GM18870 (cell line): ENCODE measurements at regions not wholly inside any gene's neighbourhood (a gene's known extent, or its start where the extent isn't known, plus 50 kb on each side); places are given as distances from the start of the nearest gene placed in this dataset.
A peak's percentile ranks its signal among the peaks of the same experiment; 100 is the strongest.

Experiments
- ATAC-seq: cut with Tn5 transposase; IDR thresholded peaks from one replicate; pipeline ENCODE4 v1.9.1; 2021; ENCODE audit warnings: moderate library complexity; ENCODE audit not compliant: unreplicated experiment

DNA sequence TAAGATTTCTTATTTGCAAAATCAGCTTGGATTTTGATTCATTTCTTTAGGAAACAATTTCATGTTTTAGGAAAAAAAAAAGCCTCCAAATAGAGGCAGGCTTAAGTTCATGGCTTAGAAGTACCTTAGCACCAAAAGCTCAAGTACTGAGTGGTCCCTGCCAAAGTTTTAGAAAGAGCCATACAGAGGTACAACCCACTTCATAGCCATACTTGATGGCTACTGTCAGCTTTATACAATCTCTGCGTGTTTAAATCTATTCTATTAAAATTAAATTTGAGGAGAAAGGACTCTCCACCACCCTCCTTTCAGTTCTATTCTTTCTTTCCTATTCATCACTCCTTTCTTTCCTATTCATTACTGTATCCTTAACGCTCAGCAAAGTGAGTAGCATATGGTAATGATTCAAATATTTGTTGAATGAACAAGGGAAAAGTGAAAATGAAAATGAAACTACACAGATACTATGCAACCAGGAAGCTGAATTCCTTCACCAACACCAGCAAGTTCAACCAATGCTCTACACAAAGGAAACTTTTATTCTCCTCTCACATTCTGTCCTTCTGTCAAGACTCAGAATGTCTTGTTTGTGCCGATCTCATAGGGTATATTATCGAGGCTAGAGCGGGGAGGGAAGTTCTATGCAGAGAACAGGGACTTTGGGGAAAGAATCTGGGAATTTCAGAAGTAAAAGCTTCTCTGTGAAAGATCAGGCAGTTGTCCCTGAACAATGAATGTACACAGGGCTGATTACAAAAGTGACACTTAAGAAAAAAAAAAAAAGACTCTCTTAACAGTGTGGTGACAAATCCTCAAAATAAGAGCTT is 138.6 kb upstream of the SPEF2 start:
- peak; percentile 81 for ATAC-seq

DNA sequence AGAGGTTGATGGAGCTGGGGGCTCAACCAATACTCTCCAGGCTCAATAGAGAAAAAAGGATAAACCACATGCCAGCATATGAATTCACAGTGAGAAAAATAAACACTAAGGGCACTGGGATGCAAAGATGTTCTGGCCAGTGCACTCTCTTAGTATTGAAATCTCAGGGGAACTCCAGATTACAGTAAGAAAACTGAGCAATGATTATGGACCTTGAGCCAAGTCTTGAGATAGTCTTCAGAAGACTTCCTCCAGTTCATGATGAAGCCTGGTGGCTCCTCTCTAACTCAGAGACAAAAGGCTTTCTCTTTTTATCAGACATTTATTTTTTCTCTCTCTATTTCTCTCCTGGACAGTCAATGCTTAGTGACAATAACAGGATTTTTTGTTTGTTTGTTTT is 139.8 kb upstream of the SPEF2 start:
- no peak for ATAC-seq

DNA sequence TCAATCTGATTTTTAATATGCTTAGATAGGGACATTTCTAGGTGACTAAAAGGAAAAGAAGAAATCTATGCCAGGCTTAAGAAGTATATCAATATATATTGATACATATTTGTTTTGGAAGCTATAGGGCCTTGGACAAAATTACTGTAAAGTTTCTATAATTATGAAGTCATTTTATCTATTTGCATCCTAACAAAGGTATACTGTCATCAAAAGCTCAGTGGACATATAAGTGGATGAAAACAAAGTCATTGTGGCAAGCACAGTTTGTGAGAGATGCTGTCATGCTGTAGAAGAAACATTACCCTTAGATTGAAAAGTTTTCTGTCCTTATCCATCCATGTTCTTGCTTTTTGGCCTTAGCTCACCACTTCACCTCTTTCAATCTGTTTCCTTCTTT is 140.3 kb upstream of the SPEF2 start:
- ATAC-seq = no peak

DNA sequence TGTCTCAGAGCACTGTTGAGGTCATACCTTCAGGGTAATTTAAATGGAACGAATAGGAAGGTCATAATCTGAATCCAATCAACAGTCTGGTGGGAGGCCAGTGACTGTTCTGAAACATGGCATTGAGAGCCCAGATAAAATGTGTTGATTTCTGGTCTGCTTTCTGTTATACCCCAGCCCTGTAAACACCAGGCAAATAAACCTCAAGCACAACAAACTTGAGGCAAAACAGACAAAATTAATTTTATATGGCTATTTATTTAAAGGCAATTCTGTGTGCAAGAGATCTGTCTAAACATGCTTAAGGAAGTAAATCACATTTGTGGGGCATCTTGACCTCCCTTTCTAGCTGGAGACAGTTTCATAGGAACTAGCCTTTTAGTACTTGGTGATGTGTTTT is 140.9 kb upstream of the SPEF2 start:
- ATAC-seq = no peak

DNA sequence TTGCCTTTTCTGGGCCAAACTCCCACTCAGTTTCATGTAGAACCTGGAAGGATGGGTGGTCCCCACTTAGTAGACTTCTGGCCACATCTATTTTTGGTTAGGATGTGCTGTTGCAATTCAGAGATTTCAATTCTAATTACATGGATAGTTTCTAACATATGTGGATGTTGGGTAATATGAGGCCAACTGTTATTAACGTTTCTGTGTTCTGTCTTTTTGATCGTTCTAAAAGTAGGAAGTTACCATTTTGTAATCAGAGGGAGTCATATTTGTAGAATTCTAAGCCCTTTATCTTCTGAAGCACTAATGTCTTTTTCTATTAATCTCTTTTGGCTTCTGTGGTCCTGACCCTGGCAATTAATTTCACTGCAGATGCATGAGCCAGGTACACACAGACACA is 141.6 kb upstream of the SPEF2 start:
- ATAC-seq = no peak

DNA sequence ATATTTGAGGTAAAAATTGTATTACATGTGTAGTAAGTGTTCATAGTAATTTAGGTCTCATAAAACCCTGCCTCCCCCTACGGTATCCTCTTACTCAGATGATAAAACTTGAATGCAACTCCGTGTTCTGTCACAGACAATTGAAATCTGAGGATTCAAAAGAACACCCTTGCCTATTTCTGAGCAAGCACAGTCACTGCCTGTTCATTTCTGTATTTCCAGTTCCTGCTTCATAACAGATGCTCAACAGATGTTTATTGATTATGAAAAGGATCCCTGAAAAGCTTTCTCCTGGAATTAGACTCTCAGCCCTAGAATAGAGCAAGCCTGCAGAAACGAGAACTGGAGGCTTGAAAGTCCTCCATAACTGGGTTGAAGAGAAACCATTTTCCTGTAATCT is 144.1 kb upstream of the SPEF2 start:
- no peak for ATAC-seq

DNA sequence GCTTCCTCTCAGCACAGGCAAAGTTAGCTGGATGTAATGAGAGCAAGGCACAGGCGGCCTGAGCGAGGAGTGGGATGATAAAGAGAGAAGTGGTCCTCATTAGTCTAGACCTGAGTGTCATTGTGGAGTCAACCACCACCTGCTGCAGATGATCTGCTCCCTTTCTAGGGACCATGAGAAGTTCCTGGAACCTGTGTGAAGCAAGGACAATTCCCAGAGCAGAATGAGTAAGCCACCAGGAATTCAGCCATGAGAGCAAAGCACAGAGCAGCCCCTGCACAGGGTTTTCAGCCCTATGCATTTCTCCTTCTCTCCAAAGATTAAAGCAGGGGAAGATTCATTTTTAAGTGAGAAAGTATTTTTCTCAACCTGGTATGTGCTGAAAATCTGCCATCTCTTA is 146.8 kb upstream of the SPEF2 start:
- ATAC-seq = no peak

DNA sequence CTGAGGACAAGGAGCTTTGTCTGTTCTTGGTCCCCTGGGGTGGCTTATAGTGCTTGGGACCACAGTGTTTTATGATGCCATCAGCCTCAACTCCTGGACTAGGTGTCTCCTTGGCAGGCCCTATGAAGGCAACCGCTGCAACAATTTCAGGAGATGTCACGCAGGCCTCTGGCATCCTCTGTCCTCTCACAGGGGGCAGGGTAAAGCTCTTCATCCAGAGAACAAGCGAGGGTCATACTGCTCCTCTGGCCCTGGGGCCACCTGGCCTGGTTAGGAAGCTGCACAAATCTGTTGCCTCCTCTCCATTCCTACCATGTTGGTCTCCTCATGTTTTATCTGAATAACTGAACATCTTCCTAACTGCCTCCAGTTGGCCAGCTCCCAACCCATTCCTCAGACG is 148.9 kb upstream of the SPEF2 start:
- ATAC-seq = no peak

DNA sequence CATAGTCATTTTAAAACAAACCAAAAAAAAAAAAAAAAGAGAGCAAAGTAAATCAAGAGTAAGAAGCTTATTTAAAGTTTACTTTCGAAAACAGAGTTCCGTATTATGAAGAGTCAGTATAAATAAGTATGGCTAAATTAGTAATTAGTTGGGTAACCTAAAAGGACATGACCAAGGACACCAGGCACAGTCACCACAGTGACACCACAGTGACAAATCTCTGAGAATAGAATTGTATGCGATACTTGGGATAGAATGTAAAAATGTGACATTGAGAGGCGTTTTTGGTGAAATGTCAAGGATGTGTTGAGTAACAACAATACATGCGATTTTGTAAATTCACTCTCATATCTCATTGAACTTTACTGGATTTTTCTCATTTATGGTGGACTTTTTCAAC is 150.9 kb upstream of the SPEF2 start:
- no peak for ATAC-seq

DNA sequence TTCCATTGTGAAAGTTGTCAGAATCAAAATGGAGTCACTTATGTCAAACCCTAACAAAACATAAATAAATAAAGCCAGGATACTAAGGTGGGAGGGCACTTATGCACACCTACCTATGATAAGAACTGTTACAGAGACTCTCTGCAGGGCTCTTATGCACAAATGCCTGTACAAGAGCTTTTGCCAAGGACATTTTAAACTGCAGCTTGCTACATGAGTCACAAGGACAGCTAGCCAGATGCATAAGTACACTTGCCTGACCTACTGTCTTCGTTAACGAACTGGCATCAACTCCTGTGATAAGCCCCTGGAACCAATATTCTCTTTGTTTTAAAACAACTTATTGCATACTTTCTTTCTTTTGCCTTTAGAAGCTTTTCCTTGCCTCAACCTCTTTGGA is 152.9 kb upstream of the SPEF2 start:
- no peak for ATAC-seq

DNA sequence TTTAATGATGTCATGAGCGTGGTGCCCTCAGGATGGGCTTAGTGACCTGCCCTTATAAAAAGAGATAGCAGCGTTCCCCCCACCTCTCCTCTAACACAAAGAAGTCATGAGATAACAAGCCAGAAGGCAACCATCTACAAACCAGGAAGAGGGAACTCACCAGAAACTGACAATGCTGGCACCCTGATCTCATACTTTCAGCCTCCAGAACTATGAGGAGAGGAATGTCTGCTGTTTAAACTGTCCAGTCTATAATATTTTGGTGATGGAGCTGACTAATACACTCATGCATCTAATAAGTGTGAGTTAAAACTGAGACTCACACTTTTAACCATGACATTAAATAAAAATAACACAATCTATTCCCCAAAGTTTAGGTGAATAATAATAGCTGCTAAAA is 156.1 kb upstream of the SPEF2 start:
- ATAC-seq = no peak

DNA sequence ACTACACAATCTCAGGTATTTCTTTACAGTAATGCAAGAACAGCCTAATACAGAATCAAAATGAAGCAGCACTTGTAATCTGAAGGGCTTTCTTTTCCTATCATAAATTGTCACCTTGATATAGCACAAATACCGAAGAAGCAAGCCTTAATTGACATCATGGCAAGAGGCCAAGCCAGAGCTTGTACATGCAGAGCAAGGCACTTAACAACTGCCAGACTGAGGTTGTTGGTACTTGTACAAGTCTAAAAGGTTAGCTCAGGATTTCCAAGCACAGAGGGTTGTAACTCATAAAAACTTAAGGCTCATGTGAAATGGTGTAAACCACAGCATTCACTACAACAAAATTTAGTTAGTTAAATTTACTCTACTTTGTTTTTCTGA is 158.8 kb upstream of the SPEF2 start:
- no peak for ATAC-seq

DNA sequence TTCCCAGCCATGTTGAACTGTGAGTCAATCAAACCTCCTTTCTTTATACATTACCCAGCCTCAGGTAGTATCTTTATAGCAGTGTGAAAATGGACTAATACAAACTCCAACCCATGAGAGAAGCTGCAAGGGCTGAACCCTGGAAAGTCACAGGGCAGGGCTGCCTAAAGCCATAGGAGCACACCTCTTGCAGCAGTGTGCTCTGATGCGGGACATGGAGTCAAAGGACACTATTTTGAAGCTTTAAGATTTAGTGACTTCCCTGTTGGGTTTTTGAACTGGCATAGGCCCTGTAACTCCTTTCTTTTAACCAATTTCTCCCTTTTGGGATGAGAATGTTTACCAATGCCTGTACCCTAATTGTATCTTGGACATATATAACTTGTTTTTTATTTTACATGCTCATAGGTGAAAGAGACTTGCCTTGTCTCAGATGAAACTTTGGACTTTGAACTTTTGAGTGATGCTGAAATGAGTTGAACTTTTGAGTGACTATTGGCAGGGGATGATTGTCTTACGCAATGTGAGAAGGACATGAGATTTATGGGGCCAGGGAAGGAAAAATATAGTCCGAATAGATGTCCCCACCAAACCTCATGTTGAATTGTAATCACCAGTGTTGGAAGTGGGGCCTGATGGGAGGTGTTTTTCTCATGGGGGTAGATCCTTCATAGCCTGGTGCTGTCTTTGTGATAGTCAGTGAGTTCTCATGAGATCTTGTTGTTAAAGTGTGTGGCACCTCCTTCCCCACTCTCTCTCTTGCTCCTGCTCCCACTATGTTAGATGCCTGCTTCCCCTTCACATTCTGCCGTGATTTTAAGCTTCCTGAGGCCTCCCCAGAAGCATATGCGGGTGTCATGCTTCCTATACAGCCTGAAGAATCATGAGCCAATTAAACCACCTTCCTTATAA is 159.5 kb upstream of the SPEF2 start:
- ATAC-seq = no peak

DNA sequence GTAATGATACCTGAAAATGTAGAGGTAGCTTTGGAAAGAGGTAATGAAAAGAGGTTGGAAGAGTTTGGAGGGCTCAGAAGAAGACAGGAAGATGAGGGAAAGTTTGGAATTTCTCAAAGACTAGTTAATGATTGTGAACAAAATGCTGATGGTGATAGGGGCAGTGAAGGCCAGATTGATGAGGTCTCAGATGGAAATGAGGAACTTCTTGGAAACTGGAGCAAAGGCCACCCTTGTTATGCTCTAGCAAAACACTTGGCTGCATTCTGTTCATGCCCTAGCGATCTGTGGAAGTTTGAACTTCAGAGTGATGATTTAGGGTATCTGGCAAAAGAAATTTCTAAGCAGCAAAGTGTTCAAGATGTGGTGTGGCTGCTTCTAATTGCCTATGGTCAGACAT is 161.2 kb upstream of the SPEF2 start:
- no peak for ATAC-seq

DNA sequence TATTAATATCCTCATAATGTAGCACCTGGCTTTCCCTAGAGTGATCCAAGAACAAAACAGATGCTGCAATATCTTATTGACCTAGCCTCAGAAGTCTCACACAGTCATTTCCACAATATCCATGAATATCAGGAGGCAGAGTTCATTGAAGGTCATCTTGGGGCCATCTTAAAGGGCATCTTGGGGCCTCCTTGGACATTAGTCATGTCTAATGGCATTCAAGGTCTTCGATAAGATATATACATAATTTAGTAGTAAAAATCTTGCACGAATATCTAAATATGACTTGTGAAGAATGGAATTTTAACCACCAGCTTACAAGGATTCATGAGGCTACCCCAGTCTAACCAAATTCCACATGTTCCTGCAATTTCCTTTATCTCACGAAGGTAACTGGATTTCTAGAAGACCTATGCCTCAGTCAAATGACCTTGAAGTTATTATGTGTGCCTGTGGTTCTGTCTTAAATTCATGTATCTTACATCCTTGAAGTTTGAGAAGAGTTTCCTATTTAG is 163.6 kb upstream of the SPEF2 start:
- ATAC-seq = no peak

DNA sequence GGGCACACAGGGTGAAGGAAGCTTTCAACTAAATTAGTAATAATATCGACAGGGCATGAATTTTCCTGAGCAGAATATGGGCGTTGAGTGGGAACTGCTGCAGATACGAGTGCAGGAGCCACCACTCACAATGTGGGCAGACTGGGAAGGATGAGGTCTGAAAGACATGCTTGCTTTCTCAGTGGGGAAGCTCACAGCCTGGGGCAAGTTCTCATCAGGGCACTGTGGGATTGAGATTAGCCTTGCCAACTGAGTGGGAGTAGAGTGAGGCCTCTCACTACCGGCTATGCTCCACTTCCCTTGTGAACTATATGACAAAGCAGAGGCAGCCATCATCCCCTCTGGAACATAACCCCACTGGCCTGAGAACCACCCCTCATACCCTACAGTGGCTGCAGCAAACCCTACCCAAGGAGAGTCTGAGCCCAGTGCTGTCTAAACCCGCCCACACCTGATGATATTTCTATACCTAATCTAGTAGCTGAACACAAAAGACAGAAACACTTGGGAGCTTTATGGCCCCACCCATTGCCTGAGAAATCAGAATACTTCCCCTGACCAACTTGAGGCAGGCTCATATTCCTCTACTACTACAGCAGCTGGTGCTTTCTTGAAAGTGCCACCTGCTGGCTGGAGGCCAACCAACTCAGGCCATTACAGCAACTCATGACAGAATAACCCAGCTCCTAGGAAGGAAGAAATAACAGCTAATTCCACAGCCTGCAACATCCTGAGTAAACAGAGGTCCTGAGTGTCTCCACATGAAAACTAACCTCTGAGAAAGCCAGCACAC is 173.7 kb upstream of the SPEF2 start:
- no peak for ATAC-seq

DNA sequence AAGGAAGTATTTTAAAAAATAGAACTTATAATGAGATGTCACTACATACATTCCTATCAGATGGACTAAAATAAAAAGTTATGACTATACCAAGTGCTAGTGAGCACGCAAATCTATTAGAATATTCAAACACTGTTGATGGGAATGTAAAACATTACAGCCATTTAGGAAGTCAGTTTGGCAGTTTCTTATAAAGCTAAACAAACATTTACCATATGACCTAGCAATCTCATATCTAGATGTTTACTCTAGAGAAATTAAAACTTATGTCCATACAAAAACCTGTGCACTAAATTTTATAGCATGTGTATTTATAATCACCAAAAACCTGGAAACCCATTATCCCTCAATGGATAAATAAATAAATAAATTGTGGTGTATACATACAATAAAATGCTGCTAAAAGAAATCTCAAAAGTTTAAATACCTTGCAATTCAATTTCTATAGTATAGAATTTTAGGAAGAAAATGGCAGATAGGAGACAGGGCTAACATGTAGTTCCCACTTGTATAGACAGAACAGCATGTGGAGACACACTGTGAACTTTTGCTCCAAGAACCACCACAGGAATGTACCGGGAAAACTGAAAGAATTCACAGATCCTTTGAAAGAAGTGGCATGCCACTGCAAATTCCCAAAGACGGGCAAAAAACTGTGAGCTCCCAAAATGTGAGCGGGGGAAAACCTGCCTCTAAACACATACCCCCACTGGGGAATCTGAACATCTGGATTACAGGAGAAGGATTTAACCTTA is 174.6 kb upstream of the SPEF2 start:
- ATAC-seq = no peak

DNA sequence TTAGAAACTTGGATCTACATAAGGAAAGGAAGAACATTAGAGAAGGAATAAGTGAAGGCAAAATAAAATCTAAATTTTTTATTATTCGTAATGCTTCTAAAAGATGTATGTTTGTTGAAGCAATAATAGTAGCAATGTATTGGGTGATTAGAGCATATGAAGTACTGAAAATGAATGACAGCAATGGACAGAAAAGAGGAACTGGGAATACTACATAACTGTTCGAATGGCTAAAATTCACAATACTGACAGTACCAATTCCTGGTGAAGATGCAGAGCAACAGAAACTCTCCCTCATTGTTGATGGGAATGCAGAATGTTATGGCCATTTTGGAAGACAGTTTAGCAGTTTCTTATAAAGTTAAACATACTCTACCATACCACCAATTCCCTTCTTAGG is 177.3 kb upstream of the SPEF2 start:
- no peak for ATAC-seq

DNA sequence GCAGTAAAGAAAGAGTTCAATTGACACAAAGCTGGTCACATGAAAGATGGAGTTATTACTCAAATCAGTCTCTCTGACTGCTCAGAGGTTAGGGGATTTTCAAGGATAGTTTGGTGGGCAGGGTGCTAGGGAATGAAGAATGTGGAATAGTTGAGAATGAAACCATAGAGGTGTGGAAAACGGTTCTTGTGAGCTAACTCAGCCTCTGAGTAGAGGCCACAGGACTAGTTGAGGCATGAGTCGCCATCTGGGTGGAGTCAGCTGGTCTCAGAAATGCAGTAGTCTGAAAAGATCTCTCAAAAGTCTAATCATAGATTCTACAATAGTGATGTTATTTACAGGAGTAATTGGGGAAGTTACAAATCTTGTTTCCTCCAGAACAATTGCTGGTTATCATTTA is 178.9 kb upstream of the SPEF2 start:
- no peak for ATAC-seq

DNA sequence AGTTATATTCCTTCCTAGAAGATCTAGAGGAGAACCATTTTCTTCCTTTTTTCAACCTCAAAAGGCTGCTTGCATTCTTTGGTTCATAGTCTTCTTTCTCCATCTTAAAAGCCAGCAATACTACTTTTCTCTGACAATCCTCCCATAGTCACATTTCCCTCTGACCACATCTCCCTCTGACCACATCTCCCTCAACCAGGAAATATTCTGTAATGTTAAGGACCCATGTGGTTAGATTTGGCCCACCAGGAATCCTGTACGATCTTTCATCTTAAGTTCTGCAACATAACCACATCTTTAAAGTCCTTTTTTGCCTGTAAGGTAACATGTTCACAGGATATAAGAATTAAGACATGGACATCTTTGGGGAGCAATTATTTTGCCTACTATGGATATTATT is 179.4 kb upstream of the SPEF2 start:
- ATAC-seq = no peak
